HG03039 (cell line): ENCODE measurements at regions not wholly inside any gene's neighbourhood (a gene's known extent, or its start where the extent isn't known, plus 50 kb on each side); places are given as distances from the start of the nearest gene placed in this dataset.
"Not testable (repeated sequence)": the region's sequence is repeated elsewhere in the genome, so short reads cannot be mapped to it uniquely, and the experiment has no call there.

Source experiments
- ATAC-seq: cut with Tn5 transposase; IDR thresholded peaks from one replicate; pipeline ENCODE4 v1.9.1; 2021; ENCODE audit warnings: mild to moderate bottlenecking, moderate library complexity; ENCODE audit not compliant: unreplicated experiment

DNA sequence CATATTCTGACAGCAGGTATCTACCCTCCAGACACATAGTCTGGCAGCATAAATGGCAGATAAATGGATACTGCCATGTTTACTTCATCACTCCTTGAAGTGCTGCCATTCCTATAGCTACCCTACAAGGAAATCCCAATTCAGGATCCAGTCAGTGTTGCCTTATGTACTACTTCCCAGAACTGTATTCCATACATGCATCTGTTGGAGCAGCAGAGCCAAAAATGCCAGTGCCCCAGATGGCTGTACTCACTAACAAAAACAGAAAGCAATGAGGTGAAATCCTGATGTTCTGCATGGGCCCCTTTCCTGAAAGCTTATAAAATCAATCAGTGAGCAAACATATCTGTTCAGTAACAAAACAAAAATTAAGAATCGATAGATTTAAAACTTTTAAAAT is 490.0 kb upstream of the COX7C start:
- no peak for ATAC-seq

DNA sequence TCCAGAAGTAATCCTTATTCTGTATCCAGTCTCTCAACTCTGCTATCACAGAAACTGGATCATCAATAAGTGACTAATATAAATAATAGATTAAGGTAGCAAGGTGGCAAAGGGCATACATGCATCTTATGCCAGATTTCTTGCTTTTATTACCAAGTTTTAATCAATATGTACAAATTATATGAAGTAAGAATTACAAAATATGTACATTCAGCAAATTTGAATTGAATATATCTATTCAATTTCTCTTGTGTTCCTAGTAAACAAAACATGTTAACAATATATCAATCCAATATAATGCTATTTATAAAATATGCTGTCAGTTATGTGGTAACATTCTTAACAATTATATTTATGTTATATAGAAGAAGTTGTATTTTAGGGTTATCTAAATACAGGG is 488.7 kb upstream of the COX7C start:
- ATAC-seq: no peak

DNA sequence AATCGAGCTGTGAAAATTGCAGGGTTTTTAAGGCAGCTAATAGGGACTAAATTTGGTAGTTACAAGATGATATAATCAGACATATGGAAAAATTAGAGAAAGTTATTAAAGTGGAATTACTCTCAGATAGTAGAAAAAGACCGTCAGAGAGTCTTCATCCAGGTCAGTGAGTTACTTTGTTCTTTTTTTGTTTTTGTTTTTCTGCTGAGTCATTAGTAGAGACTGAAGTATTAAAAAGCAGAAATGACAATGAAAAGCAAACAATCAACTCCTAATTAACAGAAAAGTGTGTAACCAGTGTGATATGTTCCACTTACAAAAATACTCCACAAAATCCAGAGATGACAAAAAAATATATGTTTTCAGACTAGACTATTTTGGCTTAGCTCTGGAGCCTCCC is 480.4 kb upstream of the COX7C start:
- no peak for ATAC-seq

DNA sequence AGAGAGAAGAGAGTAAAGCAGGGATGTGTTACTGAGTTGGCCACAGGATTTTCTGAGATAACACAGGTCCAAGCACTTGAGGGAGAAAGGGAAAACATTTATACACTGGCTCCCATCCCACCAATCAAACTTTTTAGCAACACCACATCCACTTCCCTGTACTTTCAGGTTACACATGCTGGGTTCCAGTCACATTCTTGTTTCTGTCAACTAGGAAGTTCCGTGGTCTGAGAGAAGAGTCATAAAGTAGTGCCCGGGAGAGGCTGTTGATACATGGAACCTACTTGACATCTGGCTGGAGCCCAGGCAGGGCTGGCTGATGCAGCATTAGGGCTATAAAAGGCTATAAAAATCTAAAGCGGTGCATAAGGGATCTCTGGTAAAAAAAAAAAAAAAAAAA is 473.9 kb upstream of the COX7C start:
- no peak for ATAC-seq

DNA sequence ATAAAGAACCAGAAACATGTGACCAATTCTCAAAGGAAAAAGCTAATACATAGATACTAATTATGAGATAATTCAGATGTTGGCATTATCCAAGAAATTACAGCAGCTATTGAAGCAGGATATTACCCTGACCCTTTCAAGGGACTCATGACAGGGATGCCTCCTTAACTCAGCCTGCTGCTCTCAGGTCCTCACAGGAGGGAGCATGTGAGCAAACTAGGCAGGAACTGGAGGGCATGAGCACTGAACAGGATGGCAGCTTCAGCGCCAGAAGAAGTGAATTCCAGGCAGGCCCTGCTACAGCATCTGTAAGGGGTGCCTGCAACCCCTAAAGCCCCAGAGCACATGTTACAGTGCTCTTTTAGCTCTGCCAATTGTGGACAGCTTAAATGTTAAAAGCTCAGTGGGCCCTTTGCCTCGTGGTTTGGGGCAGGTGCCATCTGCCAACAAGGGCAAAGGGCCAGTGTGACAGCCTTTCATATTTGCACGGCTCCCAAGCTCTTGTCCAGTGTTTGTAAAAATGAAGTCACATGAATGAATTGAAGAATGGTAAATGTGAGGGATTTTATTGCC is 464.7 kb upstream of the COX7C start:
- ATAC-seq: no peak

DNA sequence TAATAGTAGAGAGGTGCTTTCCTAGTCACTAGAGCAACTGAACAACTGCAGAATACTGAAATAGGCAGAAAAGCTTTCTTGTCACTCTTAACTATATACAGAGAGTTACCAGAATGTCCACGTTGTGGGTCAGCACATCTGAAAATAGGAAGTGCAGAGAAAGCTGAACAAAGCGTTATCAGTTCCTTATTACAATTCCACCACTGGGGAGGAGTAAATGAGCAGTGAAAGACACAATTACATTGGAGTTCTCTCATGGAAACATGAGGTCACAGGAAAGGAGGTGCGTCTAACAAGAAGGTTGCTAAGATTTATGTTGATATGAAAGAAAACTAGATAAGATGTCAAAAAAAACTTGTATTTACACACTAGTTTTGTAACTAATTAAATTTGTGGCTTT is 461.9 kb upstream of the COX7C start:
- no peak for ATAC-seq

DNA sequence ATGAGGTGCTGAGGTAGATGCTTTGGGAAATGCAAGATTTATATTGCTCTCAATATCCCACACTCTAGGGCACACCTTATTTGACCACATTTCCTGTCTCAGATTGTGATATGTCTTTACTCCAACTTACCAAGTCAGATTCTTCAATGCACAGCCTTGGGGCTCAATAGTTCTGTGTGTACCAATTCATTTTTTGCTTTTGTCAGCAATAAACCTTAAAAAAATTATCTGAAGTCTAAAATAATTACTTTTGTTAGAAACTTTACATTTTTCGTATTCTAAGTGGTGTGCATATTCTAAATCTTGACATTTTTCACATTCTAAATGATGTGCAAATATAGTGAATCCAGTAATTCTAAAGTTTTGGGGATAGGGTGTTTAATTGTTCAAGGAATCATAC is 447.5 kb upstream of the COX7C start:
- ATAC-seq: no peak

DNA sequence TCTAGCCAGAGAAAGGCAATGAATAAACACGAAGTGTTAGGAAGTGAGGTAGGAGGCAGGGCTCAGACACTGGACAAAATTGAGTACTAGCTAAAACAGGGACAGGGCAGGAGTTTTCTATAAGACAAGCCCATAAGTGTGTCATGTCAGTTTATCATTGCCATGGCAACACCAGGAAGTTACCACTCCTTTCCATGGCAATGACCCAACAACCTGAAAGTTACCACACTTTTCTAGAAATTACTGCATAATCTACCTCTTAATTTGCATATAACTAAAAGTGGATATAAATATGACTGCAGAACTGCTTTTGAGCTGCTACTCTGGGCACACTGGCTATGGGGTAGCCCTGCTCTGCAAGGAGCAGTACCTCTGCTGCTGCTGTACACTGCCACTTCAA is 442.5 kb upstream of the COX7C start:
- peak; percentile 96 for ATAC-seq

DNA sequence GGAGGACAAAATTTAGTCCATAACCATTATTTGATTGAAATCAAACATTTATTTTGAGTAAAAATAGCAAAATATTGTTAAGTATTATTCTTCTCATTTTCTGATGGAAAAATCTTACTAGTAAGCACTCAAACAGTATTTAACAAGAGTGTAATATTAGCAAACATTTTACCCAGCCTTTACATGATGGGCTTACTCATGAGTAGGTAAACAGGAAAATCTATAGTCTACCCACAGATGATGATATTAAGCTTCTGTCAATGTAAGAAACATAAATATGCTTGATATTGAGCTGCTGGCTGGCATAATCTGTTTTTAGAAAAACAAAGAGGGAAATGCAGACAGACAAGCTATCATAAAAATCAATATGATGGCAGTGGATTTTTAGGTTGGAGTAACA is 418.5 kb upstream of the COX7C start:
- ATAC-seq: no peak

DNA sequence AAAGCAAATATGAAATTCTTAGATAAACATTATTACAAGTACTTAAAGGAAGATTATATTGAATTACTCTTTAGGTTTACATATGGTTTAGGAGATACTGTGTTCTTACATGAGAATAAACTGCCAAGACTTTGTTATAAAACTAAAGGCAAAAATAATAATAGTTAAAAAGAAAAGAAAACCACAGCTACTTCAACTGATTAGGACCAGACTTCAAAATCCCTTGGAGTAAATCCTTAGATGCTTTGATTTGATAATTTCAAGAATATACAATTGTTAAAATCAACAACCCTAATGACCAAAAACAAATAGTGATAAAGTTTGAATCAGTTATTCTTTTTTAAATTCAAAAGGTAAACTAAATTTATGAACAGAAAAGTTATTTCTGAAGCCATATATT is 389.6 kb upstream of the COX7C start:
- no peak for ATAC-seq

DNA sequence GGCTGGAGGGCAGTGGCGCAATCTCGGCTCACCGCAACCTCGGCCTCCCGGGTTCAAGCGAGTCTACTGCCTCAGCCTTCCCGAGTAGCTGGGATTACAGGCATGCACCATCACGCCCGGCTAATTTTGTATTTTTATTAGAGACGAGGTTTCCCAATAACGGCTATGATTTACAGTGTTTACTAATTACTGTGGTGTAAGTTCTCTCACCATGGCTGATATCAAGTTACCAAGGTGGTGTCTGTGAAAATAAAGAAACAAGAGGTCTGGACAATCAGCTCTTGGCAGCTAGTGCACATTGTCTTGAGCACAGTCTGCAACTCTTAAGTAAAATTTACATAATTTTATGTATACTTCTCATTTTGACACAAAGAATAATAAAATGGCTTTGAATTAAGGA is 385.5 kb upstream of the COX7C start:
- no peak for ATAC-seq

DNA sequence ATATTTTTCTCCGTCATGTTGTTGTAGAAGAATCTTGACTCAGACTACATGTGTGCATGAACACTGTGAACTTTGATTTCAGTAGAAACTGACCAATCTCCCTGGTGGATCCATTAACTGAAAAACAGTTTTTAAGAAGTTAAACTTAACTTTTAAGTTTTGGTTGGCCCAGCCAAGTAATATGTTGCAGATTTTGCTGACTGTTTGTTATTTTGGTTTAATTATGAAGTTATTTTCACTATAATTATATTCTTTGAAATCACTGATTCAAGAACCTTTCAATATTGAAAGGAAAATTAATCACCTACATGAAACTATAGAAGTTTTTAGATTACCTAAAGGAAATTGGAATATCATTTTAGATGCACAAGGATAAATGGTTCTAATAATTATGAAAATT is 373.6 kb upstream of the COX7C start:
- ATAC-seq: no peak

DNA sequence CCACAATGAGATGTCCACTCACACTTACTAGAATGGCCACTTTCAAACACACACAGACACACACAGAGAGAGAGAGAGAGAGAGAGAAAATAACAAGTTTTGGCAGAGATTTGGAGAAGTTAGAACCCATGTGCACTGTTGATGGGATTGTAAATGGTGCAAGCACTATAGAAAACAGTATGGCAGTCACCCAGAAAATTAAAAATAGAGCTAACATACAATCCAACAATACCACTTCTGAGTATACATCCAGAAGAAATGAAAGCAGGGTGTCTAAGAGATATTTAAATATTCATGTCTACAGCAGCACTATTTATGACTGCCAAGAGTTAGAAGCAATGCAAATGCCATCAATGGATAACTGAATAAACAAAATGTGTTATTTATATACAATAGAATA is 359.9 kb upstream of the COX7C start:
- ATAC-seq: no peak

DNA sequence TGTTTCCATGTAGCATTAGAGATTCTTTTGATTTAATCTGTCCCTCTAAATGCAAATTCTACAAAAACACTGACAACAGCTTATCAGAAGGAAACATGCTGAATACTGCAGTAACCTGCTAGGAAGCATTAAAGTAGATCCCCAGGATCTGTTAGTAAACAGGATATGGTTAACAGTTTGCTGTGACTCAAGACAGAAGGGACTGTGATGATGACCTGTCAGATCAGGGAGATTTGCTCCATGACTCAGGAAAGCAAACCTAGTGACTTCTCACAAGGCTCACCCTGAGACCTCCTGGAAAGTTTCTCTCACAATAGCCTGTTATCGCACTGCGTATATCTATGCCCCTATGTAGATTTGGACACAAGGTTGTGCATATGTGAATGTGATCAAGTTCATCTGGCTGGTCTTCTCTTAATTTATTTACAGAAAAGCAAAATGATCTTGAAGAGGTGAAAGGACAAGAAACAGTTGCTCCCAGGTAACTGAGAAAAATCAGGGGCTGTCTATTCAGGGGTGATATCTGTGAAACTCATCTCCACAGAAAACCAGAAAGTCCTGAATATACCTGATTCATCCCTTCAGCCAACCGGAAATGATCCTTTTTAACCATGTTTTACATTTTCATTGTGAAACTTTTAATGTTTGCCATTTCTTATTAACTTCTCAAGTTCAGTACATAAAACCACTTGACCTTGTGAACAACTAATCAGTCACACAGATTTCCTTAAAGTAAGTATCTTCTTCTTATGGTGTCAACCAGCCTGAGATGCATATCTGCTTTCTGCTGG is 333.1 kb upstream of the COX7C start:
- ATAC-seq: not testable (repeated sequence)

DNA sequence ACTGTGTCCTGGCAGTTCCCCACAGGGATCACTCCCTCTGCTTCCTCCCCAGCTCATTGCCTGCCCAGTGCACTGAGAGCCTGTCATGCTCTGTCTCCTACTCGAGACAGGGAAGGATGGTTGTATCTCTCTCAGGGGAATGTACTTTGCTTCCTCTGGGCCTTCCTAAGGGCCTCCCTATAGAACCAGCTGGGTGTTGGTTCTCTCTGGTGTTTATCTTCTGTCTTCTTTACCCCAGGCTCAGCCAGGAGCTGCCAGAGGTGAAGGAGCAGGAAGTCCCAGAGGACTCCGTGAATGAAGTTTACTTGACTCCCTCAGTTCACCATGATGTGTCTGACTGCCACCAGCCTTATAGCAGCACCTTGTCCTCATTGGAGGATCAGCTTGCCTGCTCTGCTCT is 330.3 kb upstream of the COX7C start:
- ATAC-seq: not testable (repeated sequence)

DNA sequence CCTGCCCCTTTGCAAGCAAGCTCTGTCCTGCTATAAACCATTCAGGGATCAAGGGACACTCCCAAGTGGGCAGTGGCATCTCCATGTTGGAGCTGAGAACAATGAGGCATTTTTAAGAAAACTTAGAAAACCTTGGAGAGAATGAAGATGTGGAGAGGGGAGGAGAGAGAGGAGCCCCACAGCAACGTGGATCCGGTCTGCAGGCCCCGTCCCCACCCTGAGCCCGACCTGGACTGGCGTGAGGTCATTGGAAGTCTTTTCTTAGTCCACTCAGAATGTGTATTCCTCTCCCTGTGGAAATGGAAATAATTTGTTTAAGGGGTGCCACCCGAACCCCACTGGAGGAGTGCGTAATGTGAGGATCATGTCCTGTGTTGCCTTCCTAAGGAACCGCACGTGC is 328.0 kb upstream of the COX7C start:
- not testable (repeated sequence) for ATAC-seq

DNA sequence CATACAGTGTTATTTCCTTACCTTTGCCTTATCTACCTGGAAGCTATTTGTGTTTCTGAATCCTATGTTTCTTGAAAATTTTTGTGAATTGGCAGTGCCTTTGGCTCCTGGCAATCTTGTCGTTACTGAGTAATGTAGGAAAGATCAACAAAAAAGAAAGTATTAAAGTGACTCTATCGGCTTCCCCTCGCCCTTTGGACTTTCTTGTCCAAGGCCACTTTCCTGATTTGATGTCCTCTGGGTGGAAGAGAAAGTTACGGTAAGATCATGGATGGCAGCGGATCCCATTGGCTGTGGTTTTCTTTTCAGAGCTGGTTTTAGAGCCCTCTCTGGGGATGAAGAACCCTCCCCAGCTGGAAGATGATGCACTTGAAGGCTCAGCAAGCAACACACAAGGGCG is 324.9 kb upstream of the COX7C start:
- not testable (repeated sequence) for ATAC-seq

DNA sequence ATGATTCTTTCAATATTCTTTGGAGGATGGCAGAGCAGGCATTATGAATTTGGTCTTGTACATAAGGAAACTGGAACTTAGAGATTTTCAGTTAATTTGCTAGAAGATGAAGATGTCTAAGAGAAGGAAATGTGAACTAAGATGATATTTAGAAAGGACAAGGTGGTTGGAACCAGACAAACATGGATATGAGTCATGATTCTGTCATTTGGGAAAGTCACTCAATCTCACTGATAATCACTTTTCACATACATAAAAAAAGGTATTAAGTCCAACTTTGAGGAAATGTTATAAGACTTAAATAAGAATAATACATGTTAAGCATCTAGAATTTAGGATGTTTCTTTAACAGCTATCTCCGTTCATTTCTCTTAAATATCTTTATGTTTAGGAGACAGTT is 315.1 kb upstream of the COX7C start:
- not testable (repeated sequence) for ATAC-seq

DNA sequence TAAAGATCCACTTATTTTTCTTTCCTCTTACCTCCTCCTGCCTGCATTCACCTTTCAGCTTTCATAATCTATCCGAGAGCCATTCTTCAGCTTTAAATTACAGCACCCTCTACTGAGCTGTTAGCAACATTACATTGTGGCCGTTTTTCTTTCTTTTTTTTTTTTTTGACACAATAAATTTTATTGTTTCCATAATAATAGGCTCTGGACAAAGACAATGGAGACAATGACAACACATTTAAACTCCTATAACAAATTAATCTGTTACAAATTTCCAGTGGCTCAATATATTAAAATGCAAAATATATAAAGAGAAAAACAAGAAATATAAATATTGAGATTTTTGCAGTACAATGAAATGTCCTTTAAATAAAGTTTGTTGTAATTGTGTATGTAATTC is 312.7 kb upstream of the COX7C start:
- ATAC-seq: not testable (repeated sequence)

DNA sequence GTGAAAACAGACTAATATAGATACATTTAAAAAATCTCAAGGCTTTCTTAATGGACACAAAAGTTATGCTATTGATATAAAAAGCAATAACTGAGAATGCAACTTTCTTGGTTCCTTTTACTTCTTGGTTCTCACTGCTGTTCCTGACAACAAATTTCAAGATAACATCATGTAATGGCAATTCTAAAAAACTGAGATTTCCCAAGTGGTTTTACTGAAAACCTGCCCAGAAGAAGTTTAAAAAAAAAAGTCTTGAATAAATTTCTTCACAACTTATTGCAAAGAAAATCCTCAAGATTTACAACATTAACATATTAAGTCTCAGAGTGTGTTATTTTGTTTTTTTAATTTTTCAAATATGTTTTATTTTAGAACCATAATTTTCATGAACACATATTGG is 302.8 kb upstream of the COX7C start:
- no peak for ATAC-seq

DNA sequence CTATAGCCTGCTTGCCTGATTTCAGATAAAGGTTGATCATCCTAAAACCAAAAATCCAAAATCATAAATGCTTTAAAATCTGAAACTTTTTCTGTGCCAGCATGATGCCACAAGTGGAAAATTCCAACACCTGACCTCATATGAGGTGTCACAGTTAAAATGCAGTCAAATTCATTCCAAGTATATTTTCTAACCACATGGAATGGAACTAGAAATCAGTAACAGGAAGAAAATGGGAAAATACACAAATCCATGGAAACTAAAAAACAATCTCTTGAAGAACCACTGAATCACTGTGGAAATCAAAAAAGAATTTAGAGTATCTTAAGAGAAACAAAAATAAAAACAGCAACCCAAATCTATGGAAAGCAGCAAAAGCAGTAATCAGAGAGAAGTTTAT is 297.5 kb upstream of the COX7C start:
- no peak for ATAC-seq

DNA sequence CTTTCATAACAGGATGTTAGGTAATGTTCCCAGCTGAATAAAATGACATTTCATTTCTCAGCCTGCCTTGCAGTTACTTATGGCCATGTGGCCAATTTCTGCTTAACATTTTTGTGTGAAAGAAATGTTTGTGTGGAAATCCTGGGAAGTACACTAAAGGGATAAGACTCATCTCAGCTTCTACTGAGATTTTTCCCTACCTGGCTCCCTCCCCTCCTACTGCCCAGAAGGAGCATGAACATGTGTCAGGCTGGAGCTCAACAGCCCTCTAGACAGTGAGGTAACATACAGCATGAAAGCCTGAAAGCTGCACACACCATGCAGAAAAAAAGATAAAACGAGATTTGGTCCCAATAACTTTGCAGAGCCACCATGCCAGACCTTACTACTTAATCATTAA is 288.4 kb upstream of the COX7C start:
- no peak for ATAC-seq

DNA sequence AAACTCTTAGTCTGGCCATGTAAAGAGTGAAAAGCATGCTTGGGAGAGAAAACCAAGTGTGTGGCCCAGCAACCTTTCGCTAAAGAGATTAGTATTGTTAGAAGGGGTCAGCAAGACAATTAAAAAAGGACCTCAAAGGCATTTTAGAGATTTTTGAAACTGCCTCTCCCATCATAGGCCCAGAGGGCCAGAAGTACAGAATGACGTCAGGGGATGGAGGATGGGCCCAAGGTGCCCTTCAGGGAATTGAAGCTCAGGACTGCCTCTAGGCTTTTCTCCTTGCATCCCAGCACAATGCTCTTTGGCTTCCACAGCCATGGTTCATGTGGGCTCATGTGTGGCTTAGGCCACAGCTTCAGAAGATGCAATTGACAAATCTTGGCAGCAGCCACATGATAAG is 287.0 kb upstream of the COX7C start:
- no peak for ATAC-seq
